ENCODE measurements at regions not wholly inside any gene's neighbourhood (a gene's known extent, or its start where the extent isn't known, plus 50 kb on each side); places are given as distances from the start of the nearest gene placed in this dataset.

- Histone ChIP-seq H3K9ac (ENCODE audit: low read depth, low read length, poor library complexity) (no peak overlapping the region), H3K4ac (ENCODE audit: low read length) (no peak overlapping the region), H2AFZ (ENCODE audit: low read length) (no peak overlapping the region), H2BK12ac (ENCODE audit: low read length) (no peak overlapping the region), H2BK15ac (ENCODE audit: low read length) (no peak overlapping the region), H3K4me1 (ENCODE audit: control insufficient read depth in 2 of 2, insufficient read depth in 1 of 2, low read depth in 1 of 2, low read length in 2 of 2) (no peaks in the 10 kb centered on the region), H3K27ac (replicated peaks; ENCODE audit: low read length) (no peak overlapping the region), H3K79me1 (ENCODE audit: low read depth, low read length) (no peaks in the 10 kb centered on the region), H4K8ac (ENCODE audit: low read depth, low read length) (no peak overlapping the region), H3K4me2 (ENCODE audit: insufficient read depth, low read length, poor library complexity, severe bottlenecking) (no peak overlapping the region), H2BK5ac (ENCODE audit: low read length) (no peak overlapping the region), H3K9me3 (replicated peaks in 1 of 2; ENCODE audit: control insufficient read depth in 2 of 2, insufficient read depth in 1 of 2, low read depth in 1 of 2, low read length in 2 of 2) (no peaks in the 10 kb centered on the region), H3K14ac (ENCODE audit: low read length) (no peak overlapping the region), H3K36me3 (replicated peaks in 1 of 2; ENCODE audit: control insufficient read depth in 2 of 2, insufficient read depth in 2 of 2, low read length in 2 of 2) (no peaks in the 10 kb centered on the region), H3K27me3 (ENCODE audit: control insufficient read depth in 3 of 3, insufficient read depth in 3 of 3, low read depth in 1 of 3, low read length in 3 of 3) (peaks cover 0 to 4% (median 0%) of the 10 kb centered on the region in 3 experiments), H3K18ac (ENCODE audit: low read length) (peak overlapping the region; percentile 2), H2AK5ac (ENCODE audit: low read depth, low read length) (no peak overlapping the region), H2BK120ac (ENCODE audit: low read depth, low read length) (no peak overlapping the region), H3K4me3 (ENCODE audit: low read length in 2 of 2) (no peak overlapping the region), H4K91ac (ENCODE audit: low read depth, low read length, poor library complexity) (no peak overlapping the region), H3K23ac (ENCODE audit: low read depth, low read length, poor library complexity) (no peak overlapping the region)
- WGBS, 2 donors (ENCODE audit: extremely low coverage in 2 of 2, insufficient read length in 2 of 2, insufficient replicate concordance in 1 of 2) = no CpG with 5 or more reads among the region's 2 CpGs
- no peak for DNase-seq (ENCODE audit: low spot score)
These were observed 112.0 kb upstream of the PNPT1 start for GRCh38 chr2:55805686-55806085.

DNA sequence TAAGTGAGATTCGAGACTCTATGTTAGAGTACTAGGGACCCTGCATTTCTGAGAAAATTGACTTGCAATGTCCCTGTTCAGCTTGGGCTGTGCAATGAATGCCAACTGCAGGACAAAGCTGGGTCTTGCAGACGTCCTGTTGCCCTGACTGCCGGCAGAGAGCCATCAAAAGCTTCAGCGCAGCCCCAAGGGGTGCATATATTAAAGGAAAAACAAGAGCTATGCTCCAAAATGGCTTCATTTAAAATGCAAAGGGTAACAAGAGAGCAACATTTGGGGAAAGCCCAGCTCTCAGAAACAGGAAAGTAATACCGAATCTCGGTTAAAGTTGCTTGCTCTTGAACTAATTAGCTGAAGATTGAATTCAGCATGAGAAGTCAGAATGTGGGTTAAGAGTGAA, 110.9 kb upstream of the PNPT1 start:
- Histone ChIP-seq H3K4me1 (ENCODE audit: control insufficient read depth in 2 of 2, insufficient read depth in 1 of 2, low read depth in 1 of 2, low read length in 2 of 2) (no peaks in the 10 kb centered on the region), H3K79me1 (ENCODE audit: low read depth, low read length) (no peaks in the 10 kb centered on the region), H3K18ac (ENCODE audit: low read length) (no peak overlapping the region), H3K36me3 (replicated peaks in 1 of 2; ENCODE audit: control insufficient read depth in 2 of 2, insufficient read depth in 2 of 2, low read length in 2 of 2) (no peaks in the 10 kb centered on the region), H3K9ac (ENCODE audit: low read depth, low read length, poor library complexity) (no peak overlapping the region), H2BK5ac (ENCODE audit: low read length) (no peak overlapping the region), H3K23ac (ENCODE audit: low read depth, low read length, poor library complexity) (no peak overlapping the region), H2BK12ac (ENCODE audit: low read length) (no peak overlapping the region), H3K14ac (ENCODE audit: low read length) (no peak overlapping the region), H2BK15ac (ENCODE audit: low read length) (no peak overlapping the region), H3K4me2 (ENCODE audit: insufficient read depth, low read length, poor library complexity, severe bottlenecking) (no peak overlapping the region), H3K4me3 (ENCODE audit: low read length in 2 of 2) (no peak overlapping the region), H4K8ac (ENCODE audit: low read depth, low read length) (no peak overlapping the region), H3K9me3 (replicated peaks in 1 of 2; ENCODE audit: control insufficient read depth in 2 of 2, insufficient read depth in 1 of 2, low read depth in 1 of 2, low read length in 2 of 2) (no peaks in the 10 kb centered on the region), H4K91ac (ENCODE audit: low read depth, low read length, poor library complexity) (no peak overlapping the region), H3K27me3 (ENCODE audit: control insufficient read depth in 3 of 3, insufficient read depth in 3 of 3, low read depth in 1 of 3, low read length in 3 of 3) (peaks cover 0 to 4% (median 0%) of the 10 kb centered on the region in 3 experiments), H2BK120ac (ENCODE audit: low read depth, low read length) (no peak overlapping the region), H3K27ac (replicated peaks; ENCODE audit: low read length) (no peak overlapping the region), H2AFZ (ENCODE audit: low read length) (no peak overlapping the region), H2AK5ac (ENCODE audit: low read depth, low read length) (no peak overlapping the region), H3K4ac (ENCODE audit: low read length) (no peak overlapping the region)
- DNase-seq (ENCODE audit: low spot score) = no peak
- WGBS, 2 donors (ENCODE audit: extremely low coverage in 2 of 2, insufficient read length in 2 of 2, insufficient replicate concordance in 1 of 2) = no CpG with 5 or more reads among the region's 6 CpGs

- WGBS, 2 donors (ENCODE audit: extremely low coverage in 2 of 2, insufficient read length in 2 of 2, insufficient replicate concordance in 1 of 2) = no CpG with 5 or more reads among the region's 2 CpGs
- H3K27ac ChIP-seq (replicated peaks; ENCODE audit: low read length) = no peak overlapping the region
- H2BK120ac ChIP-seq (ENCODE audit: low read depth, low read length) = no peak overlapping the region
- H2BK5ac ChIP-seq (ENCODE audit: low read length) = no peak overlapping the region
- H3K9ac ChIP-seq (ENCODE audit: low read depth, low read length, poor library complexity) = no peak overlapping the region
- H3K4ac ChIP-seq (ENCODE audit: low read length) = no peak overlapping the region
- no peaks in the 10 kb centered on the region for H3K79me1 ChIP-seq (ENCODE audit: low read depth, low read length)
- H3K4me3 ChIP-seq (ENCODE audit: low read length in 2 of 2) = no peak overlapping the region
- no peak overlapping the region for H2BK15ac ChIP-seq (ENCODE audit: low read length)
- H3K14ac ChIP-seq (ENCODE audit: low read length) = no peak overlapping the region
- H3K18ac ChIP-seq (ENCODE audit: low read length) = no peak overlapping the region
- no peaks in the 10 kb centered on the region for H3K9me3 ChIP-seq (replicated peaks in 1 of 2; ENCODE audit: control insufficient read depth in 2 of 2, insufficient read depth in 1 of 2, low read depth in 1 of 2, low read length in 2 of 2)
- no peak overlapping the region for H2AFZ ChIP-seq (ENCODE audit: low read length)
- H4K91ac ChIP-seq (ENCODE audit: low read depth, low read length, poor library complexity) = no peak overlapping the region
- H3K23ac ChIP-seq (ENCODE audit: low read depth, low read length, poor library complexity) = no peak overlapping the region
- no peaks in the 10 kb centered on the region for H3K36me3 ChIP-seq (replicated peaks in 1 of 2; ENCODE audit: control insufficient read depth in 2 of 2, insufficient read depth in 2 of 2, low read length in 2 of 2)
- no peak overlapping the region for H3K4me2 ChIP-seq (ENCODE audit: insufficient read depth, low read length, poor library complexity, severe bottlenecking)
- no peak for DNase-seq (ENCODE audit: low spot score)
- H4K8ac ChIP-seq (ENCODE audit: low read depth, low read length) = no peak overlapping the region
- H2BK12ac ChIP-seq (ENCODE audit: low read length) = no peak overlapping the region
- H3K27me3 ChIP-seq (ENCODE audit: control insufficient read depth in 3 of 3, insufficient read depth in 3 of 3, low read depth in 1 of 3, low read length in 3 of 3) = peaks cover 0 to 4% (median 0%) of the 10 kb centered on the region in 3 experiments
- no peaks in the 10 kb centered on the region for H3K4me1 ChIP-seq (ENCODE audit: control insufficient read depth in 2 of 2, insufficient read depth in 1 of 2, low read depth in 1 of 2, low read length in 2 of 2)
- no peak overlapping the region for H2AK5ac ChIP-seq (ENCODE audit: low read depth, low read length)
These were observed 108.4 kb upstream of the PNPT1 start for GRCh38 chr2:55802067-55802466.

DNA sequence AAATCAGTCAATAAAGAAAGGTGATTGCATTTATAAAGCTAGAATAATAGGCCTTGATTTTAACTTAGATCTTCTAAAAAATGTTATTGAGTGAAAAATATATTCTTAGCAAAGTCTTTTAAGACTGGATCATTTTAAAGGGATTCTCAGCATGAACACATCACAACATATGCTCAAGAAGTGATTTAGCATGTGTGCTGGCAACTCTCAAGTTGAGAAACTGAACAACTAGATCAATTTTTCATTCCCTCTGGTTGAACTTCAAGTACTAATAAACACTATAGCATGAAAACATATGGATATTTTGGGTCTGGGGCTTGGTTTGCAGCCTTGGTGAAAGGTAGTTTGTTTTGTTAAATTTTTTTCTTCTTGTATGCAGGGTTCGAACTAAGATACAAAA, 107.8 kb upstream of the PNPT1 start:
- H2BK5ac ChIP-seq (ENCODE audit: low read length) = no peak overlapping the region
- H3K4me3 ChIP-seq (ENCODE audit: low read length in 2 of 2) = no peak overlapping the region
- H4K8ac ChIP-seq (ENCODE audit: low read depth, low read length) = no peak overlapping the region
- H3K23ac ChIP-seq (ENCODE audit: low read depth, low read length, poor library complexity) = no peak overlapping the region
- H2BK12ac ChIP-seq (ENCODE audit: low read length) = no peak overlapping the region
- H3K4me2 ChIP-seq (ENCODE audit: insufficient read depth, low read length, poor library complexity, severe bottlenecking) = no peak overlapping the region
- H3K9ac ChIP-seq (ENCODE audit: low read depth, low read length, poor library complexity) = no peak overlapping the region
- H2AK5ac ChIP-seq (ENCODE audit: low read depth, low read length) = no peak overlapping the region
- peaks cover 0 to 4% (median 0%) of the 10 kb centered on the region in 3 experiments for H3K27me3 ChIP-seq (ENCODE audit: control insufficient read depth in 3 of 3, insufficient read depth in 3 of 3, low read depth in 1 of 3, low read length in 3 of 3)
- WGBS, 2 donors (ENCODE audit: extremely low coverage in 2 of 2, insufficient read length in 2 of 2, insufficient replicate concordance in 1 of 2) = no CpG with 5 or more reads among the region's 1 CpG
- DNase-seq (ENCODE audit: low spot score) = no peak
- H2BK15ac ChIP-seq (ENCODE audit: low read length) = no peak overlapping the region
- no peak overlapping the region for H2BK120ac ChIP-seq (ENCODE audit: low read depth, low read length)
- H3K18ac ChIP-seq (ENCODE audit: low read length) = no peak overlapping the region
- H3K4ac ChIP-seq (ENCODE audit: low read length) = no peak overlapping the region
- no peak overlapping the region for H3K14ac ChIP-seq (ENCODE audit: low read length)
- no peak overlapping the region for H3K27ac ChIP-seq (replicated peaks; ENCODE audit: low read length)
- H4K91ac ChIP-seq (ENCODE audit: low read depth, low read length, poor library complexity) = no peak overlapping the region
- no peaks in the 10 kb centered on the region for H3K4me1 ChIP-seq (ENCODE audit: control insufficient read depth in 2 of 2, insufficient read depth in 1 of 2, low read depth in 1 of 2, low read length in 2 of 2)
- H2AFZ ChIP-seq (ENCODE audit: low read length) = no peak overlapping the region
- no peaks in the 10 kb centered on the region for H3K9me3 ChIP-seq (replicated peaks in 1 of 2; ENCODE audit: control insufficient read depth in 2 of 2, insufficient read depth in 1 of 2, low read depth in 1 of 2, low read length in 2 of 2)
- no peaks in the 10 kb centered on the region for H3K36me3 ChIP-seq (replicated peaks in 1 of 2; ENCODE audit: control insufficient read depth in 2 of 2, insufficient read depth in 2 of 2, low read length in 2 of 2)
- H3K79me1 ChIP-seq (ENCODE audit: low read depth, low read length) = no peaks in the 10 kb centered on the region

Measured in neuronal stem cell (in vitro differentiated cells).